ENCODE measurements at regions not wholly inside any gene's neighbourhood (a gene's known extent, or its start where the extent isn't known, plus 50 kb on each side); places are given as distances from the start of the nearest gene placed in this dataset.

- H3K4me1 Mint-ChIP-seq, result peaks cover 5% of the 10 kb centered on the region
- H3K4me3 Mint-ChIP-seq, result no peak overlapping the region
- no peaks in the 10 kb centered on the region for H3K27me3 Mint-ChIP-seq (ENCODE audit: low read depth)
- H3K36me3 Mint-ChIP-seq (ENCODE audit: low read depth), result no peaks in the 10 kb centered on the region
- TF ChIP-seq, protein P1, sequence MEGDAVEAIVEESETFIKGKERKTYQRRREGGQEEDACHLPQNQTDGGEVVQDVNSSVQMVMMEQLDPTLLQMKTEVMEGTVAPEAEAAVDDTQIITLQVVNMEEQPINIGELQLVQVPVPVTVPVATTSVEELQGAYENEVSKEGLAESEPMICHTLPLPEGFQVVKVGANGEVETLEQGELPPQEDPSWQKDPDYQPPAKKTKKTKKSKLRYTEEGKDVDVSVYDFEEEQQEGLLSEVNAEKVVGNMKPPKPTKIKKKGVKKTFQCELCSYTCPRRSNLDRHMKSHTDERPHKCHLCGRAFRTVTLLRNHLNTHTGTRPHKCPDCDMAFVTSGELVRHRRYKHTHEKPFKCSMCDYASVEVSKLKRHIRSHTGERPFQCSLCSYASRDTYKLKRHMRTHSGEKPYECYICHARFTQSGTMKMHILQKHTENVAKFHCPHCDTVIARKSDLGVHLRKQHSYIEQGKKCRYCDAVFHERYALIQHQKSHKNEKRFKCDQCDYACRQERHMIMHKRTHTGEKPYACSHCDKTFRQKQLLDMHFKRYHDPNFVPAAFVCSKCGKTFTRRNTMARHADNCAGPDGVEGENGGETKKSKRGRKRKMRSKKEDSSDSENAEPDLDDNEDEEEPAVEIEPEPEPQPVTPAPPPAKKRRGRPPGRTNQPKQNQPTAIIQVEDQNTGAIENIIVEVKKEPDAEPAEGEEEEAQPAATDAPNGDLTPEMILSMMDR (conservative IDR thresholded peaks at IDR 0.05), result no peak
- H3K9me3 Mint-ChIP-seq, result no peaks in the 10 kb centered on the region
- DNase-seq (ENCODE audit: low read depth, low spot score), result no peak
- no peak overlapping the region for H3K27ac Mint-ChIP-seq (ENCODE audit: unreplicated experiment)
Observed at GRCh38 chr1:229121845-229122436, 149.0 kb upstream of the RAB4A start.

- Mint-ChIP-seq H3K4me3 (no peak overlapping the region), H3K4me1 (peaks cover 5% of the 10 kb centered on the region), H3K27ac (ENCODE audit: unreplicated experiment) (no peak overlapping the region), H3K27me3 (ENCODE audit: low read depth) (no peaks in the 10 kb centered on the region), H3K36me3 (ENCODE audit: low read depth) (no peaks in the 10 kb centered on the region), H3K9me3 (no peaks in the 10 kb centered on the region)
- no peak for DNase-seq (ENCODE audit: low read depth, low spot score)
- TF ChIP-seq, protein P1 (conservative IDR thresholded peaks at IDR 0.05), result no peak
Observed at GRCh38 chr1:229122606-229123005, 148.3 kb upstream of the RAB4A start.

GRCh38 chr1:229124116-229124515 lies 146.8 kb upstream of the RAB4A start:
- H3K36me3 Mint-ChIP-seq (ENCODE audit: low read depth), result no peaks in the 10 kb centered on the region

DNA sequence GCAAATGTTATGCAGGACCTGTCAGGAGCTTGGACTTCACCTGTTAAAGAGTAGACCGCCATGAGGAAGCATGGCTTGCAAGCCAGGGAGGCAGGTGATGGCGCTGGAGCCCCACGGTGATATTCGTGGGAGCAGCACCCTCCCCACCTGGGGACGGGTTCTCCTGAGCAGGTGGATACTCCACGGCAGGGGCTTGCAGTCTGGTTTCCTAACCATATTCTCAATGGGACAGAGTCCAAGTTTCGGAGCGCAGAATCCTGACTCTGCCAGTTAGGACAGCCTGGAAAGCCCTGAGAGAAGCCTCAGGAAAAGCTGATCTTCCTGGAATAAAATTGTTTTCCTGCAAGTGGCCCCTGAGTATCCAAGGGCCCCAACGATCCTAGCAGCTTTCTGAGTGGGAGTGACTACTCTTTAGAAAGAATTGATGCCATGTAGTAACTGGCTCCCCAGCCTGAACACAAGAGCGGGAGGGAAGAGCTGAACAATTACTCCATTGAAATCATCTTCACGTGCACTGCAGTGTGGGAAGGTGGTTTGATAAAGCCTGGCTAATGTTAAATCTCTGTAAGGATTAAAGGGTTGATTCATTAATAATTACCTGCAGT lies 146.3 kb upstream of the RAB4A start:
- H3K36me3 Mint-ChIP-seq (ENCODE audit: low read depth), result no peaks in the 10 kb centered on the region
- no peaks in the 10 kb centered on the region for H3K27me3 Mint-ChIP-seq (ENCODE audit: low read depth)
- DNase-seq (ENCODE audit: low read depth, low spot score), result no peak
- TF ChIP-seq, protein P1 (conservative IDR thresholded peaks at IDR 0.05), result no peak
- no peak overlapping the region for H3K27ac Mint-ChIP-seq (ENCODE audit: unreplicated experiment)
- no peaks in the 10 kb centered on the region for H3K9me3 Mint-ChIP-seq
- no peak overlapping the region for H3K4me3 Mint-ChIP-seq
- H3K4me1 Mint-ChIP-seq, result peaks cover 8% of the 10 kb centered on the region

More at GRCh38 chr1:229124116-229124515, 146.8 kb upstream of the RAB4A start:
- no peaks in the 10 kb centered on the region for H3K27me3 Mint-ChIP-seq (ENCODE audit: low read depth)
- TF ChIP-seq, protein P1 (conservative IDR thresholded peaks at IDR 0.05), result no peak
- H3K4me3 Mint-ChIP-seq, result no peak overlapping the region
- H3K27ac Mint-ChIP-seq (ENCODE audit: unreplicated experiment), result no peak overlapping the region
- peaks cover 8% of the 10 kb centered on the region for H3K4me1 Mint-ChIP-seq
- no peaks in the 10 kb centered on the region for H3K9me3 Mint-ChIP-seq
- no peak for DNase-seq (ENCODE audit: low read depth, low spot score)

- H3K27ac Mint-ChIP-seq (ENCODE audit: unreplicated experiment), result peak overlapping the region; percentile 37
- peaks cover 12% of the 10 kb centered on the region for H3K4me1 Mint-ChIP-seq
Observed at GRCh38 chr1:229127301-229127700, 143.6 kb upstream of the RAB4A start.

More at GRCh38 chr1:229127301-229127700, 143.6 kb upstream of the RAB4A start:
- no peak overlapping the region for H3K4me3 Mint-ChIP-seq
- no peaks in the 10 kb centered on the region for H3K27me3 Mint-ChIP-seq (ENCODE audit: low read depth)
- H3K36me3 Mint-ChIP-seq (ENCODE audit: low read depth), result no peaks in the 10 kb centered on the region
- TF ChIP-seq, protein P1 (conservative IDR thresholded peaks at IDR 0.05), result no peak
- no peaks in the 10 kb centered on the region for H3K9me3 Mint-ChIP-seq
- DNase-seq (ENCODE audit: low read depth, low spot score), result no peak

Measured in neural crest cell (in vitro differentiated cells).